Central memory CD8-positive, alpha-beta T cell (primary cell): ENCODE measurements at regions not wholly inside any gene's neighbourhood (a gene's known extent, or its start where the extent isn't known, plus 50 kb on each side); places are given as distances from the start of the nearest gene placed in this dataset.

Experiments used
- ATAC-seq: fragments of 150-1000 bp; cut with Tn5 transposase; replicated peaks from 2 replicates; pipeline ENCODE4 v1.10.0; 2022; ENCODE audit warnings: mild to moderate bottlenecking, moderate FRiP score, moderate number of reproducible peaks; ENCODE audit not compliant: poor library complexity, severe bottlenecking; ENCODE audit errors: extremely low read depth
- DNase-seq, 2 donors: peaks; one replicate each; pipeline ENCODE4 v3.0.0; 2021; ENCODE audit warnings: low spot score in 2 of 2
- H3K27ac Mint-ChIP-seq: one replicate; pipeline ENCODE4 v1.8.0; 2022; ENCODE audit warnings: low read depth, mild to moderate bottlenecking, moderate library complexity, mixed read lengths
- H3K27me3 Mint-ChIP-seq: one replicate; pipeline ENCODE4 v1.8.0; 2022; ENCODE audit warnings: mixed read lengths
- H3K36me3 Mint-ChIP-seq: one replicate; pipeline ENCODE4 v1.8.0; 2022; ENCODE audit warnings: mild to moderate bottlenecking, moderate library complexity, mixed read lengths; ENCODE audit not compliant: insufficient read depth
- H3K4me1 Mint-ChIP-seq: one replicate; pipeline ENCODE4 v1.8.0; 2022; ENCODE audit warnings: mixed read lengths
- H3K4me3 Mint-ChIP-seq: one replicate; pipeline ENCODE4 v1.8.0; 2022; ENCODE audit warnings: mild to moderate bottlenecking, moderate library complexity, mixed read lengths
- H3K9me3 Mint-ChIP-seq: one replicate; pipeline ENCODE4 v1.8.0; 2022; ENCODE audit warnings: mixed read lengths

GRCh38 chr5:52728224-52728623 is 59.5 kb upstream of the ITGA1 start:
- Mint-ChIP-seq H3K36me3 (peaks cover 6% of the 10 kb centered on the region), H3K27me3 (no peaks in the 10 kb centered on the region), H3K4me3 (no peak overlapping the region), H3K27ac (peak overlapping the region; percentile 70), H3K4me1 (peaks cover 50% of the 10 kb centered on the region), H3K9me3 (peaks cover 7% of the 10 kb centered on the region)
- ATAC-seq (no peak), DNase-seq (no peak)

DNA sequence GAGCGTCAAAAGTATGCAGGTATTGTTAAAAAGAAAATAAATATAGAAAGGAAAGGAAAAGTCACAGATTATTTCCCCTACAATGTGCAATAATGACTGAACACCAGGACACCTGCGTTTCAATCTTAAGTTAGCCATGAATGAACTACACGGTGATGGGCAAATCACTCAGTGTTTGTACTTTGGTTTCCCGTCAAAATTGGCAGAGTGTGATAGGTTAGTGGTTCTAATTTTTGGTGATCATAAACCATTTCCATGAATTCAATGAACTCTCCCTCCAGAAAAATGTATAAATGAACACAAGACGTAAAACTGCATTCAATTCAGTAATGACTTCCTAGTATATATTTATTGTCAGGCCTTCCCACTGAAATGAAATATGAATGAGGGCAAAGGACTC is 59.0 kb upstream of the ITGA1 start:
- Mint-ChIP-seq H3K4me1 (peaks cover 50% of the 10 kb centered on the region), H3K9me3 (peaks cover 7% of the 10 kb centered on the region), H3K27me3 (no peaks in the 10 kb centered on the region), H3K36me3 (peaks cover 5% of the 10 kb centered on the region), H3K4me3 (no peak overlapping the region), H3K27ac (no peak overlapping the region)
- DNase-seq, result no peak
- no peak for ATAC-seq

- DNase-seq, result no peak
- Mint-ChIP-seq H3K9me3 (no peaks in the 10 kb centered on the region), H3K4me3 (no peak overlapping the region), H3K4me1 (peaks cover 24% of the 10 kb centered on the region), H3K27ac (no peak overlapping the region), H3K27me3 (no peaks in the 10 kb centered on the region), H3K36me3 (no peaks in the 10 kb centered on the region)
- no peak for ATAC-seq
These were observed 56.3 kb upstream of the ITGA1 start for GRCh38 chr5:52731274-52732027.

DNA sequence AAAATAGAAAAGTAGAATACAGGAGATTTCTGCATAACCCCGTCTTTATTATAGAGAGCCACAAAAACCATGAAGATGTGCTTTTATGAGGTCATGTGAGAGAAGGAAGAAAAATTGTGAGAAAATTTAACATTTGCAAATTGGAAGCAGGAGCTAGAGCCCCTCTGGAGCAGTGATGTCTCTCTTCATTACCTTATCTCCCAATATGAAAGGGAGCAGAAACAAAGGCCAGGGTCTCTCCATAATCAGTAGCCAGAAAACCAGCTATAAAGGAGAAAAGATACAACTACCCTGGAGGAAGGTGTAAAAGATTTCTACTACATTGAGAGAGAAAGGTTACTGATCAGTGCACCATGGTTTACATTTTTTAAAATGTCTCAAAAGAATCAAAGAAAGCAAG is 53.2 kb upstream of the ITGA1 start:
- ATAC-seq (no peak), DNase-seq (no peak)
- Mint-ChIP-seq H3K4me3 (no peak overlapping the region), H3K27ac (no peak overlapping the region), H3K36me3 (no peaks in the 10 kb centered on the region), H3K27me3 (no peaks in the 10 kb centered on the region), H3K9me3 (no peaks in the 10 kb centered on the region), H3K4me1 (peaks cover 15% of the 10 kb centered on the region)

DNA sequence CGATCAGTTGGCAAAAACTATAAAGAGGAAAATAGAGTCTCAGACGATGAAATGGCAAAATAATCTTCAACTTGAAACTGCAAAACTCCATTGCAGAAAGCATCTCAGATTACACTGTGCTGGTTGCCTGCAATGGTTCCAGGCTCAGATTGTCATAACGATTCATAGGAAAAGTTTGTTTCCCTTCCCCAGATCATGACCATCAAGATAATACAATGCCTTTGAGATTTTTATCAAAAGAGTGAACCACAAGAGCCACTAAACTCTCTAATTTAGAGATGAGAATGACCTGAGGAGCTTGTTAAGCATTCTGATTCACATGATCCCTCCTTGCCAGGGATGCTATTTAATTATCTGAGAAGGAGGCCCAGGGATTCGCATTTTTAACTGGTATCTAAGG is 52.6 kb upstream of the ITGA1 start:
- DNase-seq (no peak), ATAC-seq (no peak)
- peaks cover 10% of the 10 kb centered on the region for H3K4me1 Mint-ChIP-seq
- no peaks in the 10 kb centered on the region for H3K27me3 Mint-ChIP-seq
- no peak overlapping the region for H3K27ac Mint-ChIP-seq
- H3K9me3 Mint-ChIP-seq, result no peaks in the 10 kb centered on the region
- no peaks in the 10 kb centered on the region for H3K36me3 Mint-ChIP-seq
- no peak overlapping the region for H3K4me3 Mint-ChIP-seq
